HG03139 (cell line): ENCODE measurements at regions not wholly inside any gene's neighbourhood (a gene's known extent, or its start where the extent isn't known, plus 50 kb on each side); places are given as distances from the start of the nearest gene placed in this dataset.
"Not testable (repeated sequence)": the region's sequence is repeated elsewhere in the genome, so short reads cannot be mapped to it uniquely, and the experiment has no call there.

Source experiments
- ATAC-seq: cut with Tn5 transposase; IDR thresholded peaks from one replicate; pipeline ENCODE4 v1.9.1; 2021; ENCODE audit not compliant: unreplicated experiment

DNA sequence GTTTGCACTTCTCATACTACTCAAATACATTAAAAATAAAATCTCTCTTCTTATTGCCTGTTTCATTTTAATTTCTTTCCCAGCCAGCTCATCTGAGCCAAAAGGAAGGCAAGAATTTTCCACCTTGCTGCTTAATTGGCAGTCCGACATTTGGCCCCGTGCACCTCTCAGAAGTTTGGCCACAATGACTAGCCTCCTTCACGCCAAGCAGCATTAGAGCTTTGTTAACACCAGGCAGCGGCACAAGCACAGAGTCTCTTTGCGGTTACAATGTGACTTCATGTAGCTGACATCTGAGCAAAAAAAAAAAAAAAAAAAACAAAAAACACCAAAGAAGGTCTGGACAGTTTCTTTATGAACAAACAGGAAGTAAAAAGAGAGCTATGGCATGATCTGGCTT, 248.9 kb downstream of the OSR1 start:
- no peak for ATAC-seq

DNA sequence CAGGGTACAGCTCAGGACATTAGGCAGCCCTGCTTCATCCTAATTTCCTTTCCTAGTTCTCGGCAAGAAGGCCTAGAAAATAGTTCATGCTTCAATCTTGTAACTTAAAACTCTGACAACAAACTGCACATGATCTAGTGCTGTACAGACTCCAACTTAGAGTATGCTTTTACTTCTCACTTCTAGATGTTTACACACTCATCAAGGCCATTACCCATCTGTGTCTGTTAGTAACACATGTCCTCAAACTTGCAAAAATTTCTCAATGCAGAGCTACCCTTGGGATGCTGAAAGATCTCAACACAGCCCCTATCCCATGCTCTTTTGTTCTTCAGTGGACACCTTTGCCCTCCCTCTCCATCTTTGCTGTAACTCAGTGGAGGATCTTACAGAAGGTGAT, 252.0 kb downstream of the OSR1 start:
- ATAC-seq = no peak

DNA sequence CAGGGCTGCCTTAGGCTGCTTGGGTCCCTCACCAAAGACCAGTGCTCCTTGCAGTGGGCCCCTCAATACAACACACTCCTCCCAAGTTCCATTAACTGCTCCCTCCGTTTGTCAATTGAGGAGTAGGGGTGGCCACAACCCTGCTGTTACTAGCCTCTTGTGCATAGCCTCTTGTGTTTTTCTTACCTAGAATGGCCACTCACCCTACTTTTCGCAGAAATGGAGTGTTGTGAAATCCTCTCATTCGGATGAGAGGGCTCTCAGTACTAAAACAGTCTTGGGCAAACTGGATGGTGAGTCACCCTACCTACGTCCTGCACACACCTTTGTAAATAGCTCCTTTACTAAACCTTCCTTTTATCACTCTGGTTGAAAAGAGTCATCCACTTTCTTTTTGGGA, 253.9 kb downstream of the OSR1 start:
- no peak for ATAC-seq

DNA sequence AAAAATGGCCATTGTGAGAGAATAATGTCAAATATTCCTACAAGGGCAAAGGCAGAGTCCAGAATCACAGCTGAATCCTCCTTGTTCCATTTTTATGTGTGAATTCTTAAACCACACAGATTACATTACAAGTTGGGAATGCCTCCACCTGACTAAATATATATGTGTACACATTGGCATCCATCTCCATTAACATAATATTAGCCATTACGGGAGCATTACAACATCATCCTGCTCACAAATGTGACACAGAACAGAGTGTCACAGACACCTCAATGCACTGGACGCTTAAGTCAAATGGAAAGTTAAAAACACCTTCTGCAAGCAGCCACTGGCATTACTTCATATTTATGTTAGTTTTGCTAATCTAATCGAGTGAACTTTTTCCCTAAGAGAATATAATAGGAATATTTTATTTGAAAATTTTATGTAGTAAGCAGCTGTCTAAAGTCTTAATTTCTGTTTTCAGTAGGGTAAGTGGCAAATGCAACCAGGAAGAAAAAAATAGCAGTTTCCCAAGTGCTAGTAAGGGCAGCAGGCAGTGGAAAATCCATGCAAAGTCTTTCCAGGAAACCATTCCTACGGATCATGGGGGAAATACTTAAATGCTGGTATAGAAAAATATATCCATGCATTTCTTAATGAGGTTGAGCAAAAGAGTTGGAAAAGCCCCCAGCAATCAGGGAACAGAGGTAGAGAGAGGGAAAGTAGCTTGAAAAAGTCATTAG, 255.6 kb downstream of the OSR1 start:
- no peak for ATAC-seq

DNA sequence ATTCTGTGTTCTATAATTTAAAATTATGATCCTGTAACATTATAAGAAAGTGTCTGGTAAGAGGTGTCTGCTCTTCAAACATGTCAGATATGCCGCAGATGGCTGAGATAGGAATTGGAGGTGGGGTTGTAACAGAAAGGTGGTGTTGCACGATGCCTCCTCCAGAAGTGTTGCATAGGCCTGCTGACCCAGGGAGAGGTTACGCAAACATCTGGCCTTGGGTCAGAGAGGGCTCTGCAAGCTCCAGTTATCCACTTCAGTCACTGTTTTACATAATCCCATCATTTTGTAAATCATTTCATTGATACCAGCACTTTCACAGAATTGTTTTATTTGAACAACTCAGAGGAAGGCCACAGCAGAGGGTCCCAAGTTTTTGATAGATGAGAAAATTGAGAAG, 256.5 kb downstream of the OSR1 start:
- no peak for ATAC-seq

DNA sequence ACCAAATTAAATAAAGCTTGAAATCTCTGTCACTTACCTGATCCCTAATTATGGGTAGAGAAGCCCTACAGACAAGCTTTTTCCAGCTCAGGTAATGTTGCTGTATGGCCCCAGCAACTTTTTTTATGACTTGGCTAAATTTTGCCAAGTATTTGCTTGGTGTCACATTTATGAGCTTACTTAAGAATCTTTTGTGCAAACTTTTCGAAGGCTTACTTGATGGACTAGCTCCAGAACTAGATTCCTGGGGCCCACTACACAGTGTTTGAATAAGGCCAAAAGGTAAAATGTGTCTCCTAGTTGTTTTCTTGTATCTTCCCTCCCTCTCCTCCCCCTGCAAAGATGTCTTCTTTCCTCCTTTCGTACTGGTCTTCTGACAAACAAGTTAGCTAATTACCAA, 257.9 kb downstream of the OSR1 start:
- no peak for ATAC-seq

DNA sequence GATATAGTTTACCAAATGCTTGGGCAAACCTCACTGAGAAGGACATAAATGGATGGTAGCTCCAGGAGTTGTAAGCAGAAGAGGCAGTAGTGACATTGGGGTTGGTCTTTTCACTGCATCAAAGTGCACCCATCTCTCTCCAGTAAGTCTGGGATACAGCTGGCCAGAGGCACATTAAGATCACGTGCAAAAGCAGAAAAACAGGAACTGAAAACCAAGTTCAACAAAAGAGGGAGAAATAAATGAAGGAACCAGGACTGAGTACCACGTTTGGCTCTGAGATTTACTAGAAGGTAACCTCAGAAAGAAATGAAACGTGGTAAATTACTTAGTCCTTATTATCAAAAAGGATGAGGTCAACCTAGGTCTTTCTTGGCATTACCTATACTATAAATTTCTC, 259.2 kb downstream of the OSR1 start:
- no peak for ATAC-seq

DNA sequence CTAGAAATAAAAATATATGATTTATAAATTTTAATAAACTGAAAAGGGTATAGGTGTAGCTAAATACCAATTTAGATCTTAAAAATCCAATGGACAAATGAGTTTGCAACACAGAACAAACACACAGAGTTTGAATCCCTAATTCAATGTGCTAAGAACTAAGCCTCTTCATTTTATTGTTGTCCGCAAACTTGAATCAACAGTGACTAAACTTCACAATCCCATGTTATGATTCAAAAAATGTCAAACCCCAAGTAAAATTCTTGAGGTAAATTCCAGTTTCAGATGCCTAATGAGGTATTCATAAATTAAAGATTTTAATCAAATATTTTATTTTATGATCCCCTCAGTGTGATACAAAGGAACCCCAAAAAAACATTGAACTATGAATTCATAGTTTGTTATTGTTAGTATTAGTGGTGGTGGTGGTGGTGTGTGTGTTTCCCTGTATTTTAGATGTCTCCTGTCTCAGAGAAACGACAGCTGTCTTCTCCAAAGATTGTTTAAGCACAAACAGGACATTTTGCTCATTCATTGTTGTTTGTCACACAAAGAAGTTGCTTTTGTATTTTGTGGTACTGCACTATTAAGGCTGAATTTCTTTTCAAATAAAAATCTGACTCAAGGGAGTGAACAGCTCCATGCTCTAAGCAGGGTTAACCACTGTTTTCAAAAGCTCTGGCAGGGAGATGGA, 259.8 kb downstream of the OSR1 start:
- no peak for ATAC-seq

DNA sequence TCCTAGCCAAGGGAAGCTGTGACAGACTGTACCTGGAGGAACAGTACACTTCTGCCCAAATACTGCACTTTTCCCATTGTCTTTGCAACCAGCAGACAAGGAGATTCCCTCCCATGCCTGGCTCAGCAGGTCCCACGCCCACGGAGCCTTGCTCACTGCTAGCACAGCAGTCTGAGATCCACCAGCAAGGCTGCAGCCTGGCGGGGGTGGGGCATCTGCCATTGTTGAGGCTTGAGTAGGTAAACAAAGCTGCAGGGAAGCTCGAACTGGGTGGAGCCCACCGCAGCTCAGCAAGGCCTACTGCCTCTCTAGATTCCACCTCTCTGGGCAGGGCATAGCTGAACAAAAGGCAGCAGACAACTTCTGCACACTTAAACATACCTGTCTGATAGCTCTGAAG, 268.9 kb downstream of the OSR1 start:
- ATAC-seq = not testable (repeated sequence)

DNA sequence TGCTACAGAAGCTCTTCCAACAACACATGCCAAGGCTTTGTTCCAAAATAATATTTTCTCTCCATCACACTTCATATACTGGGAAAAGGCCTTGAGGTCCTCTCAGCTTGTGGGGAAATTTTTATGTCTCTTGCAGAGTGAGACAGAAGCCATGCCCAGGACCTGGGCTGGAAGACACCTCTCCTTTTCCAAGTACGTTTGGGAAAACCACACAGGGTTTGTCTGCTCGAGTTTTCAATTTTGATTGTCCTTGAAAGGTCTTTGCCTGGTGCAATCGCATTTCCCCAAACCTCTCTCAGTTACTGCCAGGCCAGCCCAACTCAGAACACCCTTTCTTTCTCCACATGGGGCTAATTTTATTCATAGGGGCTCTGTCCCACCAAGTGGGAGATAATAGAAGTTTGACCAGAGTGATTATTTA, 272.2 kb downstream of the OSR1 start:
- no peak for ATAC-seq

DNA sequence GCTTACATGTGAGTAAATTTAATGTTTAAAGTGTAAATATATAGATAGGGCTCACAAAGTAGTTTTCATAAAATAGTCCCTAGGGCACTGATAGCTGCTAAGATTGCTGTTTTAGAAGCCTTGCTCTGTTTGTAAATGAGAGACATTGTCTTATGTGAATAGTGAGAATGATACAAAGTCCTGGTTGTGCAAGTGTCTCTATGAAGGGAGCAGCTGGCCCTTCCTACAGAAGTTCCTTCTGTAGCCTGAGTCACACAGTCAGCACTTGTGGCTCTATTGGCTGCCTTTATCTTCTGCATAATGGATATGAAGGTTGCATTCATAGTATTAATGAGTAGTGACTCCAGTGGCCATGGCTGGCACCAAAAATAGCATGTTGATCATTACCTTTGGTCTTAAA, 279.7 kb downstream of the OSR1 start:
- ATAC-seq = no peak

DNA sequence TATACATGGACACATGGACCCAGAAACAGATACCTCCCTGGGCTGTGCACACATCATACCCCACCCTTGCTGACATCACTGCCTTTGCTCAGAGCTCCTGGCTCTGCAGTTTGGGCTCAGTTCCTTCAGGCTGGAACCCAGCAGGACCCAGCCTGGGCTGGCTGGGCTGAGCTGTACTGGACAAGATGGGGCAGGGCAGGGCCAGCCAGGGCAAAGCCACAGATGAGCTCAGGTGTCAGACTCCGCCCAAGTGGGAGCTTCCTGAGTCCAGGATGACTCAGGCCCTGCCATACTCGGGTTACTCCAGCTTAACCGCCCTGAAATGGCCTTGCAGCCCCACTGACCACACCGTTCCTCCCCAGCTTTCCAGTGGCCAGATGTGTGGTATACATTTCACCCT, 284.9 kb downstream of the OSR1 start:
- no peak for ATAC-seq

DNA sequence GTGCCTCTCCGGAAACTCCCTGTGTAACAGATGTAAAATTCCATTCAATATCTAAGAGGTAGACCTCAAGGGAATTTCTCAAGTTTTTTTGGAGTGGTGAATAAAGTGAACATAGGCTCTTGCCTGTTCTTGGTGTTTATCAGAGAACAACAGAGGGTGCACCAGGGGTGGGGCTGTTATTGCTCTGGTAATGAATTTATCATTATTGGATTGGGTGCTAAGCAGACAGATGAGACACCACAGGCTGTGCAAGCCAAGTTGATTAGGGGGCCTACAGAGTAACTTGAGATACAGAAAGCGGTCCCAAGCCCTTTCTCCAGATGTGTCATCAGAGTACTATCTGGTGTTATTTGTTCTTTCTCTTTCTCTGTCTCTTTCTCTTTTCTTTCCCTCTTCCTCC, 286.3 kb downstream of the OSR1 start:
- ATAC-seq = no peak

DNA sequence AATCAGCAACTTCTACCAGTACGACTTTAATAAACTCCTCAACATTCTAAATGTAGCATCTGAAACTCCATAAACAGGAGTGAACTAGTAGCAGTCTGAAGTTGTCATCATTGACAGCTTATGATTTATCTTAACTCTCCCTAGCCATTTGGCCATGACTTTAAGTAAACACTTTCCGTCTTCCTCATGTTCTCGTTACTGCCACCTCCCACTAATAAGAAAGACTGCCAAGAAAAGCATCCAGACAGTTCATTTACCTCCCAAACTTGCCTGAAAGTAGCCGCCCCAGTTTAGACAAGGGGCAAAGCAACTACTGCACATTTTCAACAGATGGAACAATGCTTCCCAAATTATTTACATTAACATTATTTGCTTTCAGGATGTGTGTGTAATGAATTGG, 287.5 kb downstream of the OSR1 start:
- ATAC-seq = no peak

DNA sequence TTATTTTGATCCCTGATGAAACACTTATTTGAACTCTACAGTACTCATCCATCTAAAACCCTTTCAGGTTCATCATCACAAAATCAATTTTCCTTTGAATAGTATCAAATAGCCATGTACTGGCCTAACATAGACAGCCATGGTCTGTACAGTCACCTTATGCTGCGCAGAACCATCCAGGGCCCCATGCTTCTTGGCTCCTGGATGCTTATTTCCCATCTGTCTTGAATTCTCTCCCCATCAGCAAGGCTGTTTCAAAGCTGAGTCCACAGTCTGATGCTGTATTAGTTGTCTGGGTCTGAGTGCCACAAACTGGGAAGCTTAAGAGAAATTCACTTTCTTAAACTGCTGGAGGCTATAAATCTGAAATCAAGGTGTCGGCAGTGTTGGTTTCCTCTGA, 290.2 kb downstream of the OSR1 start:
- no peak for ATAC-seq

DNA sequence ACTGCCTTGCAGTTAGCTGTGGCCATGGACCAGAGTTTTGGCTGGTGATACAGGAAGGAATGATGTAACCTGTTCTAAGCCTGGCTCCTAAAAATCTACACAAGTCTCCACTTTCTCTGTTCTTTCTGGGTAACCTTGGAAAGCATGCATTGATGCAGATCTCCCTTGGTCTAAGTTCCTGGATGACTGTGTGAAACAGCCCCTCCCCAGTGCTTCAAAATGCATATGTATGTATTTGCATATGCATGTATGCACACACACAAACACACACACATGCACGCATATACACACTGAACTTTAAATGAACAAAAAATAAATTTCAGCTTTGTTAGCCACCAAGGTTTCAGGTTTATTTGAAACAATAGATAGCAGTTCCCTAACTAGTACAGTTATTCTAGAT, 296.1 kb downstream of the OSR1 start:
- ATAC-seq = no peak

DNA sequence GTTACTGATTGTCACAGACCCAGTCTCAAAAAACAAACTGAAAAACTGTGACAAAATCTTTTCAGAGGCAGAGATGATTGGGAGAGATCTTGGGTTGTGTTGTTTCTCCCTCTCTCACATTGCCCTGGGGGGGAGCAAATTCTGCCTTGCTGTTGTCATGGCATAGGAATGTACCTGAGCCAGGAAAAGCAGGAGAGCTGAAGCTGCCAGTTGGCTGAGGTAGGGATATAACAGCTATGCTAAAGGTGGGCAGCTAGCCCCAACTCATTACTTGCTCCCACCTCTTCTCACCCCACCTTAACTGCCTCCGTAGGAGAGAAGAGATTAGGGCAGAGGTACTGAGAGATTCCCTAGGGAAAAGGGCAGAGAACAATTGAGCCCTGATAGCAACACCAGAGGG, 299.3 kb downstream of the OSR1 start:
- ATAC-seq = no peak

DNA sequence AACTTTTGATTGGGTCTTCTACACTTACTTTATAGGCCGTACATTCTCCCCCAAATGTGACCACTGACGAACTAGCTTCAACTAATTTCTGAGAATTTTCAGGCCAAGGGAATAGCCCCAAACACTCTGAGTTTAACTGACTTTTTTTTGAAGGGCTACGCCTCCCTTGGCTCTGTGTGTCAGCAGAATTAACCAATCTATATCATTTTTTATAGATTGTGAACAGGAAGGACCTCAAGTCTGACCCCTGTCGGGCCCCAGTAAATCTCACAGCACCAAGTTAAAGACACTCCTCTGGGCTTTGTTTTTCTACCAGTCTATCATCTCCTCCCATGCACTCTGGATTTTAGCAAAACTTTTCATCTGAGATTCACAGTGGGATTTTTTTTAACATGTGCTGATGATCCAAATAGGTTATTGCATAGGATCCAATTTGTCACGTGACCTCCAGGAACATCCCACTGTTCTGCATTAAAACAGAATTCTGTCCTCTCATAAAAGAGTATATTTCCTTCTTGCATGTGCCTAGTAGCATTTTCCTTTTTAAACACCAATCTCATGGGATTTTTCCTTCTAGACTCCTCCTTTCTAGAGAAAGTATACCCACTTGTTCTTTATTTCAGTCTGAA, 307.1 kb downstream of the OSR1 start:
- no peak for ATAC-seq

DNA sequence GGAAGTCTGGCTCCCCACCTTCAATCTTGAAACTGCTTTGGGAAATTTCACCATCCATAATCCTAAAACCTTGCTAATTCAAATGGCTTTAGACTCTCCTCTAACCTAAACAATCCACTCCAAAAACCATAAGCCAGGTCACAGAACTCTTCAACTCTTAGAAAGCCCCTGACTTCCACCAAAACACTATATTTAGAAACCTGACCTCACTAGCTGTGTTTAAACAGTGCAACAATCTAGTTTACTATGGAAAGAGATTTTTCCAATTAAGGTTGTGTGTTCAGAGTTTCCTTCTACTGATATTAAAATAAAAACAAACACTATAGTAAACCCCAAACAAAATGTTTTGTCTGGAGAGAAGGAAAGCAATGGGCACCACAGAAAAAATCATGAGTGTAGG, 308.1 kb downstream of the OSR1 start:
- no peak for ATAC-seq

DNA sequence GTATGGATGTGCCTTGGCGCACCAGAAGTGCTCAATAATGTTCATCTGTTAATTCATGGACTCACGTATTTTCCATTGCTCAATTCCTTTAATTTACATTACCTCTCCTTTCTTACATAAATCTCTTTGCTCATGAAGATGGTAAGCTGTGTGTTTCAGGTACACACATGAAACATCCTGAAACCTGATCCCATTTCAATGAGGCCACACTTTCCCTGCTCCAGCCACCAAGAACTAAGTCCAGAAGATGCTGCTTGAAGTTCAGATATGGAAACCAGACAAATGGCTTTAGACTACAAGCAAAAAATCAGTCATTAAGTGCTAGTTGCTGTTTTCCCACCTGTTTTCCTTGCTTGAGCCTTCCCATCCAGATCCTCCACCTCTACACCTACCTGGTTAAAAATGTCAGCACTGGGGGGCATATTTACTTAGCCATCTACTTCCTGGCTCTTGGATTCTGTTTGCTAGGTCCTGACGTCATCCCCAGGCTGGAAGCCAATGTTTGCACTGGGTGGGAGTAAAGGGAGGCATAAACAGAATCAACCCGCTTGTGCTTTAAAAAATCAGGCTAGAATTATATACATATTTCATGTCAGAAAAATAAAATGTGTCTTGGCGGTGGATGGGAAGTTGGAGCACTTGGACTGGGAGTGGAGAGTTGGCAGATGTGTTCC, 309.7 kb downstream of the OSR1 start:
- no peak for ATAC-seq

DNA sequence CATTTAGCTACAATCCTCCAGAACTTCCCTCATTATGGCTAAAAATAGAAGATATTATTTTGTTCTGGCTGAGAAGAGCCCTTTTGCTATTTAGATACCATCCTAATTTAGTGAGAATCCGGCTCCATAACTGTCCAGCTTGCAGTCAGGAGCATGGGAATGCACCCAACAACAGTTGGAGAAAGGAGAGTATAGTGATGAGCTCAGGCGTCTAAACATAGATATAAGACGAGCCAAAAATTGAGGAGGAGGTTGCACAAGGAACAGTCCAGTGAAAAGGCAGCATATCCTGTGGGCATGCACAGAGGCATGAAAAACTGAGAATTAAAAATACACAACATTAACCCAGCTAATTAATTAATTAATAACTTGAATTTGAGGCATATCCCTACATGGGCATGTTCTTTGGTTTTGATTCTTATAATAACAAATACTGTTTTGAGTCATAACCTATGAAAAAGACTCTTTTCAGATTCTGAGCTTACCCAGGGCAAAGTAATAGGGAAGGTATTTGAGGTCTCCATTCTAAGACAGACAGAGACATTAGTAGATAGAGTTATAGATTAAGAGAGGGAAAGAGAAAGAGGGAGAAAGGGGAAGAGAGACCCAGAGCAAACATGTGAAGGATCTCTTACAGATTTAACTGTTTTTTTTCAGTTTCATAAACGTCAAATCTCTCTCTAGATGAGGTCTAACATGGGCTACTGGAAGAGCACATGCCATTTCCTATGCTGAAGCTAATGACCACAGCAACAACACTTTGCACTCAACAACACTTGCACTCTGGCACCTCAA, 311.2 kb downstream of the OSR1 start:
- ATAC-seq = peak; percentile 83
